Right hindlimb (tissue), 1 donor: ENCODE measurements at regions not wholly inside any gene's neighbourhood (a gene's known extent, or its start where the extent isn't known, plus 50 kb on each side); places are given as distances from the start of the nearest gene placed in this dataset.

Experiments used
- DNase-seq: peaks from one replicate; pipeline ENCODE4 v3.0.0-alpha.2; 2018

DNA sequence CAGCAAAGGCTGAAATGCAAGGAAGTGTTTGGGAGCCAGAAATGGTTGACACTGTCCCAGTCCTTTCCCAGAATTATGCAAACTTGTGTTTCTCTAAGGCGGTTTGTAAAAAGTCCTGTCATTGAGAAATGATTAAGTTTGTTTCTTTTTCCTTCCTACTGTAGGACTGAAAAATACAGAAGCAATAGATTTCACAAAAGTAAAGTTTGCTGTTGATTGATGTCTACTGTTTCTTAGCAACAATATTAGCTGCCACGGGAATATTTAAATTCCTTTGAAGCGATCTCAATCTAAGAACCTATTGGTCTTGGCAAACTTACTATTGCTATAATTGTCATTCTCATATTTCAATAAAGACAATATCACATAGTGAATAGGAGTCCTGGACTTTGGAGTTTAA is 100.7 kb upstream of the IL12A start:
- DNase-seq: no peak

GRCh38 chr3:159892171-159892795 is 96.4 kb upstream of the IL12A start:
- no peak for DNase-seq

GRCh38 chr3:159892801-159893200 is 95.8 kb upstream of the IL12A start:
- DNase-seq: no peak

DNA sequence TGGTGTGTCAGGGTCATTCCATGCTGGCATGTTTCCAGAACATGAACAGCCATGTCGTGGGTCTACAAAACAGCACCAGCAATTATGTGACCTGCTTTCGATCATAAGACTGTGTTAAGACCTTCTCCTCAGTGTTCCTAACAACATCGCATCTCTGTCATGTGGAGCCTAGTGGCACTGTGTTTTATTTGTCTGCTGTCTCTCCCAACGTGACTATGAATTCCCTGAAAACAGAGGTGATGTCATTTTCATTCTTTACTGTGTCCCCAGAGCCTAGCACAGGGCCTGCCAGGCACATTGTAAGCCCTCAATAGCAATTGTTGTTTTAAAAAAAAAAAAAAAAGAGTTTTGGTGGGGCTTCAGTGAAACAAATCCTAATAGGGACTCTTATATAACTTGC is 94.2 kb upstream of the IL12A start:
- no peak for DNase-seq

DNA sequence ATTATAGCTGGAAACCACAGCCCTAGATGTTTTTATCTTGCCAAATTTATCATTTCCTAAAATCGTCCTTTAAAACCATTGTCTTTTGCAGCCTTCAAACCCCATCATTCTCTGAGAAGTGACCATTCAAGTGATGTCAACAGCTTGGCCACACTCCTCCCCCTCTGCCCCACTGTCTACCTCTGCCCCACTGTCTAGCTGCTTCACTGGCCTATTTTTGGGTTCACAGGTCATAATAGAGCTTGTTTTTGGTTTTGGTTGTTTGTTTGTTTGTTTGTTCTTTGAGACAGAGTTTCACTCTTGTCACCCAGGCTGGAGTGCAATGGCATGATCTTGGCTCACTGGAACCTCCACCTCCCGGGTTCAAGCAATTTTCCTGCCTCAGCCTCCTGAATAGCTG is 93.2 kb upstream of the IL12A start:
- no peak for DNase-seq

DNA sequence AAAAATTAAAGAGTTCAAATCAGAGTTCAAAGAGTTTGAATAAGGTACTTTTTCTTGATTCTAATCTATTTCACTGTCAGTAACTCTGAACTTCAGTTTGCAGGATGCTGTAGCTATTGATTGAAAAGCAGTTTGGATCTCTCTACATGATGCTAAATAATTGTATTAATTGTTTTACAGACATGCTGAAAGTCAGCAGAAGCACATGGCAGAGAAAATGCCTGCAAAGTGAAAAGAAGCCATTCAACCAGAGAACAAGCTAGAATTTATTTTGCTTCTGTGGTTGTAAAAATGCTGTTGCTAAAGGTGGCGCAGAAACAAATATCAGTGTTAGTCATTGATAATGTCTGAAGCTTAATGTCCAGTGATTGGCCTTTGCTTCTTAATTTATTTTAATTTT is 92.1 kb upstream of the IL12A start:
- no peak for DNase-seq

DNA sequence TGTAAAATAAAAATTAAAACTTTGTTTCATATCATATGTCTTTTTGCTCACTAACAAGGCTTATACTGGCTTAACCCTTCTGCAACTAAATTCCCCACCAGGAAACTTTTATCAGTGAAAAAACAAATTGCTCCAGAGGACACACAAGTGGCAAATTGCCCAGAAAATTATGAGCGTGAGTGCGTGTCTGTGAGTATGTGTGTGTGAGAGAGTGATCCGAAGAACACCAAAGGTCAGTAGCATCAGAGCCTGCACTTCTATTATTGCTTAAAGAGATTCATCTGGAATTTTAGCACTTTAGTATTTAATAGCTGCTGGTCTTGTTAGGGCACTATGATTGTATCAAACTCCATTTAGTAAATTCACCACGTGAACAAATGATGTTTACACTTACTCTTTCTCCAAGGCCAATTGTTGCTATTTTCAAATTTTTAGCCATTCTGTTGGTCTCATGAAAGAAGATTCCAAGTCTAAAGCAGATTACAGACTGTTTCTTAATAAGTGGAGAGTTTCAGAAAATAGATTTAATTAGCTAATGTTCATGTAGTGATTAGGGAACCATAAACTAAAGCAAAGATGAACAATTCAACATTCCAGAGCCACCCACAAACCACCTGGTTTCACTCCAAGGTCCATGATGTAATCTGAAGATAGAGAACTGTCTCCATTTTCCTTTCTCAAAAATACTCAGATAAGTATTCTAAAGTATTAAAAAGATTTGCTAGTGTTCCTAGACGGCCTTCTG is 91.1 kb upstream of the IL12A start:
- no peak for DNase-seq

- no peak for DNase-seq
Observed at GRCh38 chr3:159898147-159898546, 90.5 kb upstream of the IL12A start.

DNA sequence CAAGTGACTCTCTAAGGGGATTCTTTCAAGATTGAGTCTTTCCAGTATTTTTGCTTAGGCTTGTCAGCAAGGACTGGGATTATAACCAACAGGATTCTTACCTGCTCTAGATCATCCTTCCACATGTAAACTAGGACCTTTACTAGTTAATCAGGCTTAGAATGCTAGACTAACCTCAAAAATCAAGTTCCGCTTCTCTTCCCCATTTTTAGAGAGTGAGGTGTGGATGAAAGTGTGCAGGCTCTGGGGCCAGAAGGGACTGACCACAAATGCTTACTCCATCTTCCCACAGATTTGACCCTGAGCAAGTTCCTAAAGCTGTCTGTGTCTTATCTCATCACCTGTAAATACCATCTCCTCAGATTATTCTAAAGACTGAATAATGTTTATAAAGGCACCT is 89.5 kb upstream of the IL12A start:
- no peak for DNase-seq

DNA sequence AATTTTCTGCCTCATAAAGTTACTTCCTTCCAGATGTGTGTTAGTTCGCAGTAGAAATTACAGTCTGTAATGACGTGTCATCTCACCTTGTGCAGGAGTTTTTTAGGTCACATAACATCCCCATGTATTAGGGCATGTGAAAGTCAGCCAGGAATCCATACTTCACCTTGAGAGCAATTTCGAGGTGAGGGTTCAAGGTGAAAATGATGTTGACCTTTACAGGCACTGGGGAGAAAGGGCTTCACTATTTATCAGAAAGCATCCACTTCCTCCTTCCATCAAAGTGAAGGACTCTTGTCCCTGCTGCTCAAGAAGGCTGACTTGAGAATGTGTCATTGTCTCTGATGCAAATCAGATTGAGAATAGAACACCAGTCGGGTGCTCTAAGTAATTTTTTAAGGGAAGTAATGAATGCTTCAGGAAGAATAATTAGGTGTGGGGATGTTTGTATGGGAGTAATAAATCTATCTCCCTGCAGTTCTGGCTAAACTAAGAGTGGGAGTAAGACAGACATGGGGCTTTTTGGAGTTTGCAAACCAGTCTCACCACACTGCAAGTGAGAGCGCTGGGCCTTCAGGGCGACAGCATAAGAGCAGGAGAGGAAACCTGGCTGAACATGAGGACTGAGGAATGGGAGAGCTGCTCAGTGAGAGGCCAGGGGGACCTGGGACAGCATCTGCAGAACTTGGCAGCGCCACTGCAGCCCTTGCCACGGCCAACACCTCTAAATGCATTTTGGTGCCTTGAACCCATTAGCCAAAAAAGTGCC is 85.9 kb upstream of the IL12A start:
- no peak for DNase-seq

DNA sequence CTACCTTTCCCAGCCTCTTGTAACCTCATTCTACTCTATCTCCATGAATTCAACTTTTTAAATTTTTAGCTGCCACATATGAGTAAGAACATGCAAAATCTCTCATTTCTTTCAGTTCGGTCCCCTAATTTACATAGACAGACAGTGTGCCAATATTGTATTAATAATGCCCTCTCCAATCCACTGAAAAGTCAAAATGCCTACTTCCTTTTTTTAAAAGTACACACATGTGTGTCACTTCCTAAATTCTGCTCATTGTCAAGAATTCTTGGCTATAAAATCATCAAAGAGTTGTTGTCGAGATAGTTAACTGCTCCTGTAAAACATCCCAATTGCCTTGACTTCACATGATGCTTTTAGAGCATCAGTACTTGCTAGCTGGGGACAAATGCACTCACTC is 84.2 kb upstream of the IL12A start:
- no peak for DNase-seq

DNA sequence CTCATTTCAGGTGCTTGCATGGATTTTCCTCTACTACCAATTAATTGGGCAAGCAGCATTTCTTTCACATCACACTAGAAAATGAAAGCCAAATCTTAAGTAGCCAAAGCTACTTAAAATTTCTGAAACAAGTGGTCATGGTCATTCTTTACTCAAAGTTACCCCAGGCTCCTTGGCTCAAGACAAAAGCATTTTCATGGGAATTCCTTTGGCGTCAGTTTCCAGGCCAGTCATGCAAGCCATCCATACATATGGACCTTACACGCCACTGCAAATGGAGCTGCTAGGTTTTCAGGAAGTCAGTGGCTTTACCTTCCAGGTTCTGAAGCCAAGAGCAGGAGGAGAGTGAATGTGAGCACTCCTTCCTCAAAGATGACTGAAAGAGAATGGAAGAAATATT is 83.7 kb upstream of the IL12A start:
- DNase-seq: no peak

DNA sequence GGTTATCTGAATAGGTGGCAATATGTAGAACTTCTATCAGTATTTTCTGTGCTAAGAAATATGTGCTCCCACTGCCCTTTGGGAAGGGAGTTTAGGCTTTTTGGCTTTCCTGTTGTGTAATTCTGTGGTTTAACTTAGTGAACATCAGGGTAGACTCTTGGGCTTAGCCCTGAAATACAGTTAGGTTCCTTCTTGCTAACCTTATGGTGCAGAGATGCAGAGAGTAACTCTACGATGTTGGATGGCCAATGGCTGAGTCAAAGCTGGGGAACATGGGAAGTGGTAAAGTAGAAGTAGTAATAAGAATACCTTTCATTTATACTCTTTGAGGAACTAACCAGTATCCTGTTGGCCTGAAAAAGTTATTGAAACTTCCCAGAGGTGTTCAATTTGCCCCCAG is 80.8 kb upstream of the IL12A start:
- DNase-seq: no peak

- DNase-seq: no peak
Observed at GRCh38 chr3:159910991-159911663, 77.5 kb upstream of the IL12A start.

DNA sequence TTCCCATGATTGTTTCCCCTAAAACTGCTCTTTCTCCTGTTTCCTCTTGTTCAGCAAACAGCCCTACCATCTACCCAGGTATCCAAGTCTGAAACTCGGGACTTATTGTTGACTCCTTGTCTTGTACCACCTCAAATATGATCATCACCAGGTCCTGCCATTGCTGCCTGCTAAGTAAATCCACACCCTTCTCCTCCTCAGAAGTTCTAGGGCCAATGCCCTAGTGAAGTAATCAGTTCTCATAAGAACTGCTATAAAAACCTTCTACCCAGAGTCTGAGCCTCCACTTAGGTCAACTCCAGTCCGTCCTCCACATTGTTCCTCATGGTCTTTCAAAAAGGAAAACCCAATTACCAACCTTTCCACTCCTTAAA is 77.0 kb upstream of the IL12A start:
- no peak for DNase-seq

DNA sequence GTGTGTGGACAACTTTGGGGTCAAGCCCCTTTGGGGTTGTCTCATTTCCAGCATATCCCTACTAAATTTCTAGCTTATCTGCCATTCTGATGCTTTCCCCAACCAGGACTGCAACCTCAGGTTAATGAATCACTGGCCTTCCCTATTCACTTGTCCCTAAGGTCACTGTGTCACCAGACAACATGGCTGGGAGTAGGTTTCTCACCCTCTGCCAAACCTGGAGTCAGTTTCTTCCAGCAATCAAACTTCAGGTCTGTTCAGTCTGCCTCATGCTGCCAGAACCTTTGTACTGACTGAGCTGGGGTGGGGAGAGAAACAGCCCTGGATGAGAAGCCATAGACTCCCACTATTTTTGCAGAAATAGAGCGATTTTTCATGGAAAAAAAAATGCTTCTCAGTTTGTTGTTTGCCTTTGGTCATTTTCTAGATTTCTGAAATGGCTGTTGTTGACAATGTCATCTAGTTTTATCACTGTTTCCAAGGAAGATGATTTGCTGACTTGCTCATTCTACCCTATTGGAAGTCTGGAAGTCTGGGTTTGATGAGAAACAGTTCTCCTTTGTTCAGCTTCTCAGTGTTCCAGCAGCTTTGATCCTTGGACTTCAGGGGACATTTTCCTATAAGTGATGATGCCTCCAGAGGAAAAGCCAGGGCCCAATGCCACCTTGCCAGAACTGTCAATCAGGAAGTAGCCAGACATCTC is 74.8 kb upstream of the IL12A start:
- DNase-seq: no peak

DNA sequence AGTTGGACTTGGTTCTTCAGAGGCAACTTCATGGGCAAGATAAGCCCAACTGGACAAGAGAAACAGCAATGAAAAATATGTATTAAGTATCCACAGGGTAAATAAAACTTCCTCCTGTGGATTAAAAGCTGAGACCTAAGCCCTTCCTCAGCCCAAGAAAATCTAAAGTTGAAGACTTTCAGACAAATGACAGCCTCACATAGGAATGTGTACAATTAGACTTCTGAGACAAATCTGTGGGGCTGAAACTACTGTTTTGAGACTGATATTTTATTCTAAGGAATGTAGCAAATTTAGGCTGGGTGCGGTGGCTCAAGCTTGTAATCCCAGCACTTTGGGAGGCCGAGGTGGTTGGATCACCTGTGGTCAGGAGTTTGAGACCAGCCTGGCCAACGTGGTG is 74.2 kb upstream of the IL12A start:
- DNase-seq: no peak

DNA sequence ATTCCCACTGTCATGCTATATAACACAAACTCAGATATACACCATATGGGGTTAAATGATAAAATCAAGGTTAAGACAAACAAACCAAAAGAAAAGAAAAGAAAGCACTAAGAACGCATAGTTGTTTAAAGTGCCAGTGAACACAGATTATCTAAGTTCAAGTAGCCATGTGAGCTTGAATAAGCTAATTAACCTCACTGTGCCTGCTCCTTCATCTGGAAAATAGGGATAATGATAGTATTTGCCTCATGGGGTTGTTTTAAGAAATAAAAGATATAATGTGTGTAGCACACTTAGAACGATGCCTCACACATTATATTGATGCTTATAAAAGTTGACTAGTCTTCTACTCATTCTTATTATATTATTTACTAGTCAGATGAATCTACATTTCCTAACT is 72.6 kb upstream of the IL12A start:
- DNase-seq: no peak

DNA sequence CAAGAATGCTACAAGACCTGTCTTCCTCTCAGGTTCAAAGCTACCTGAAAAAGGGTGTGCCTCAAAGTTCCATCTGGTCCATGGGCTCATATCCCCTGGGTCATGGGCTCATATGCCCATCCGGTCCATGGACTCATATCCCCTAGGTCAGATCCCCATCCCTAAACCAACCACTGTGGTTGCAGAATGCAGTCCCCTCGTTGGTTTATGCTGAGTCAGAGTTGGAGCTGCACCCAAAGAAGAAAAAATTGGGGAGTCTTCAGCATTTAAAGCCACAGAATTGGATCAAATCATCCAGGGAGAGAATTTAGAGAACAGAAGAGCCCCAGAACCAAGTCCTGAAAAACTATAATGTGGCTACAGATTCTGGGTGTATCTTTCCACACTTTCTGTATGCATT is 71.5 kb upstream of the IL12A start:
- DNase-seq: no peak

- DNase-seq: no peak
Observed at GRCh38 chr3:159919873-159920272, 68.8 kb upstream of the IL12A start.

GRCh38 chr3:159922193-159922840 is 66.3 kb upstream of the IL12A start:
- no peak for DNase-seq

DNA sequence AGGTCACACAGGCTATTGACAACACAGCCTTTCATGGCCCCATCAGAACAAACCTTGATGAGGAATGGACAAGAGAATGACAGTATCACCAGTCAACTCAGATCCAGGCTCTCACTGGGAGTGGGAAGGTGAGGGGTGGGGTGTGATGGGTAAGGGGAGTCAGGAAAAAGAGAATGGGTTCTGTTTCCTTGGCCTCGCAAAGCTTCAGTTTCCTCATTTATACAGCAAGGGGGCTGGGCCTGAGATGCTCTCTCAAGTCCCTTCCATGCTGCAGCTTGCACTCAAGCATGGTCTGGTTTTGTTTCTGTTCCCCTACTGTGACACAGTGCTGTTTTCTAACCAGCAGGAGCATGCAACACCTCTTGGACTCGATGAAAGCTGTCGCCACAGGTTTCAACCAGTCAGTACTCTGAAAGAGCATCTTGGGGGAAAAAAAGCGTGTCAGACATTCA is 65.7 kb upstream of the IL12A start:
- DNase-seq: no peak
